GM12873 (cell line): ENCODE measurements at regions not wholly inside any gene's neighbourhood (a gene's known extent, or its start where the extent isn't known, plus 50 kb on each side); places are given as distances from the start of the nearest gene placed in this dataset.

Experiments
- CTCF ChIP-seq: IDR thresholded peaks from 2 replicates; pipeline ENCODE4 v1.5.1; 2012; ENCODE audit warnings: low read depth, mild to moderate bottlenecking, moderate library complexity, low read length, control low read depth; ENCODE audit not compliant: insufficient read depth; ENCODE audit errors: missing control alignments

DNA sequence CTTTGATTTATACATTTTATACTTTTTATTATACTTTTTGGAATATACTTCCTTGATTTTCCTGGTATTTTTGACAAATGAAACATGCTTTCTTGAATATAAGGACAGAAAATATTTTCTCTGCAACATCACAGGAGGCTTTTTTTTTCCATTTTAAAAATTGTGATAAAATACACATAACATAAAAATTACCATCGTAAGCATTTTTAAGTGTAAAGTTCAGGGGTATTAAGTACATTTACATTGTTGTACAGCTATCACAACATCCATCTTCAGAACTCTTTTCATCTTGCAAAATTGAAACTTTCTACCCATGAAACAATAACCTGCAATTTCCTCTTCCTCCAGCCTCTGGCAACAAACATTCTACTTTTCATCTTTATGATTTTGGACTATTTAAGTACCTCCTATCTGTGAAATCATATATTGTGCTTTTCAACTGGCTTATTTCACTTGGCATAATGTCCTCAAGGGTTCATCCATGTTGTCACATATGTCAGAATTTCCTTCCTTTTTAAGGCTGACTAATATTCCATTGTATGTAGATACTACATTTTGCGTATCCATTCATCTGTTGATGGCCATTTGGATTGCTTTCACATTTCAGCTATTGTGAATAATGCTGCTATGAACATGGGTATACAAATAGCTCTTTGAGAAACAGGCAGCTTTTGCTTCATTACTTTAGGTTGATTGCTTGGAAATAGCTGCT, 412.6 kb downstream of the RAPGEF2 start:
- TF ChIP-seq CTCF = no peak

GRCh38 chr4:159516556-159517140, 413.8 kb downstream of the RAPGEF2 start:
- no peak for TF ChIP-seq CTCF

DNA sequence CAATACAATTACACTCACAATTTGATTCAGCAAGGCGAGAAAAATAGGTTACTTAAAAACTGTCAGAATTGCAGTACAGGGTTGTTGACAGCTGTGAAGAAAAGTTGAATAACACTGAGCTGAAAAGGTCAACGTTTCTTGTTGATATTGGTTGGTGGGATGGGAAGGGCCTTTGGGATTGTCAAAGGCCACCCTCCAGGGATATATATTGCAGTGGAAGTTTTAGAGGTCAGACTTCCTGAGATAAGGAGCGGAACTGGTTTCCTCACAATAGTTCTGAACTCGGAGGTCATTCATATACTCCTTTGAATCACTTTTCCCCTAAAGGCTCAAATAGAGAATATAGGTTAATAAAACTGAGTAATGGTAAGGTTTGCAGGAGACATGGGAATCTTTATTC, 417.2 kb downstream of the RAPGEF2 start:
- no peak for TF ChIP-seq CTCF

GRCh38 chr4:159526172-159526571, 423.3 kb downstream of the RAPGEF2 start:
- TF ChIP-seq CTCF = no peak

GRCh38 chr4:159534655-159535054, 431.8 kb downstream of the RAPGEF2 start:
- TF ChIP-seq CTCF = no peak

GRCh38 chr4:159538556-159538955, 435.7 kb downstream of the RAPGEF2 start:
- TF ChIP-seq CTCF = no peak

- no peak for TF ChIP-seq CTCF
Observed at GRCh38 chr4:159540038-159540437, 437.2 kb downstream of the RAPGEF2 start.
